Neural cell (in vitro differentiated cells): ENCODE measurements at regions not wholly inside any gene's neighbourhood (a gene's known extent, or its start where the extent isn't known, plus 50 kb on each side); places are given as distances from the start of the nearest gene placed in this dataset.

Experiments
- H2AFZ ChIP-seq: fragments of 200-600, 300-800 bp; sonication (generic), shearing (Covaris generic); 2 replicates; pipeline ENCODE4 v1.6.0; 2014; ENCODE audit warnings: low read depth, mild to moderate bottlenecking, antibody characterized with exemption, low read length, moderate library complexity
- H3F3A ChIP-seq: fragments of 200-600 bp; shearing (Covaris generic); 2 replicates; pipeline ENCODE4 v1.6.1; 2016; ENCODE audit warnings: mild to moderate bottlenecking, moderate library complexity, mixed read lengths, antibody characterized with exemption, low read length; ENCODE audit not compliant: insufficient read depth, poor library complexity, severe bottlenecking
- H3K27ac ChIP-seq: fragments of 200-600, 300-800 bp; sonication (generic), shearing (Covaris generic); 2 replicates; pipeline ENCODE4 v1.5.1; 2014; ENCODE audit warnings: mild to moderate bottlenecking, low read length, moderate library complexity
- H3K27me3 ChIP-seq: fragments of 300-800, 200-600 bp; sonication (generic), shearing (Covaris generic); 2 replicates; pipeline ENCODE4 v1.6.0; 2014; ENCODE audit warnings: mild to moderate bottlenecking, low read depth, low read length, moderate library complexity; ENCODE audit not compliant: insufficient read depth
- H3K36me3 ChIP-seq: fragments of 300-800, 200-600 bp; sonication (generic), shearing (Covaris generic); 2 replicates; pipeline ENCODE4 v1.5.1; 2014; ENCODE audit warnings: mild to moderate bottlenecking, antibody characterized with exemption, low read length, moderate library complexity; ENCODE audit not compliant: insufficient read depth
- H3K4me2 ChIP-seq: fragments of 300-800, 200-600 bp; sonication (generic), shearing (Covaris generic); 2 replicates; pipeline ENCODE4 v1.6.0; 2014; ENCODE audit warnings: mild to moderate bottlenecking, low read length
- H3K4me3 ChIP-seq: fragments of 300-800, 200-600 bp; sonication (generic), shearing (Covaris generic); 2 replicates; pipeline ENCODE4 v1.5.1; 2014; ENCODE audit warnings: mild to moderate bottlenecking, low read length, moderate library complexity
- H3K79me2 ChIP-seq: fragments of 200-600 bp; shearing (Covaris generic); replicated peaks from 2 replicates; pipeline ENCODE4 v1.6.0; 2014; ENCODE audit warnings: mild to moderate bottlenecking, low read length, moderate library complexity; ENCODE audit not compliant: insufficient read depth
- H3K9ac ChIP-seq: fragments of 300-800, 200-600 bp; sonication (generic), shearing (Covaris generic); 2 replicates; pipeline ENCODE4 v1.6.1; 2016; ENCODE audit warnings: mild to moderate bottlenecking, low read length, mixed read lengths
- H3K9me2 ChIP-seq: fragments of 200-600 bp; shearing (Covaris generic); 2 replicates; pipeline ENCODE4 v1.6.1; 2016; ENCODE audit warnings: mild to moderate bottlenecking, low read length, mixed read lengths; ENCODE audit not compliant: insufficient read depth
- H3K9me3 ChIP-seq: fragments of 200-600, 300-800 bp; sonication (generic), shearing (Covaris generic); 2 replicates; pipeline ENCODE4 v1.6.1; 2016; ENCODE audit warnings: mild to moderate bottlenecking, mixed run types, low read length, moderate library complexity, mixed read lengths
- H4K20me1 ChIP-seq: fragments of 200-600 bp; shearing (Covaris generic); 2 replicates; pipeline ENCODE4 v1.6.1; 2016; ENCODE audit warnings: mild to moderate bottlenecking, mixed run types; ENCODE audit not compliant: insufficient read depth
- EP300 ChIP-seq: fragments of 450-650 bp; conservative IDR thresholded peaks from 2 replicates; pipeline ENCODE4 v1.6.1; 2014; ENCODE audit warnings: antibody characterized with exemption, mild to moderate bottlenecking, moderate library complexity; ENCODE audit not compliant: poor library complexity, severe bottlenecking
- EZH2 ChIP-seq: fragments of 200-600, 300-800 bp; shearing (Covaris generic), sonication (generic); IDR thresholded peaks from 2 replicates; pipeline ENCODE4 v1.6.1; 2014; ENCODE audit warnings: antibody characterized with exemption, low read length, borderline replicate concordance, mild to moderate bottlenecking; ENCODE audit not compliant: insufficient read depth, poor library complexity, severe bottlenecking
- MXI1 ChIP-seq: fragments of 450-650 bp; conservative IDR thresholded peaks from 2 replicates; pipeline ENCODE4 v1.6.1; 2014; ENCODE audit warnings: antibody characterized with exemption, mild to moderate bottlenecking; ENCODE audit not compliant: poor library complexity, severe bottlenecking
- POLR2AphosphoS5 ChIP-seq: IDR thresholded peaks from 2 replicates; pipeline ENCODE4 v1.6.1; 2012
- RAD21 ChIP-seq: fragments of 450-650 bp; conservative IDR thresholded peaks from 2 replicates; pipeline ENCODE4 v1.6.1; 2014; ENCODE audit warnings: antibody characterized with exemption, mild to moderate bottlenecking, moderate library complexity
- SMC3 ChIP-seq: fragments of 450-650 bp; conservative IDR thresholded peaks from 2 replicates; pipeline ENCODE4 v1.6.1; 2014; ENCODE audit warnings: antibody characterized with exemption, mild to moderate bottlenecking, moderate library complexity; ENCODE audit not compliant: poor library complexity
- TAF1 ChIP-seq: IDR thresholded peaks from 2 replicates; pipeline ENCODE4 v1.6.1; 2012; ENCODE audit warnings: low read depth
- TF ChIP-seq, protein P1 (sequence below): fragments of 450-650 bp; IDR thresholded peaks from 2 replicates; pipeline ENCODE4 v1.5.1; 2014; ENCODE audit warnings: antibody characterized with exemption, mild to moderate bottlenecking, moderate library complexity; ENCODE audit not compliant: poor library complexity, severe bottlenecking
- TF ChIP-seq, protein P2 (sequence below): IDR thresholded peaks from 2 replicates; pipeline ENCODE4 v1.6.1; 2012; ENCODE audit warnings: borderline replicate concordance

DNA sequence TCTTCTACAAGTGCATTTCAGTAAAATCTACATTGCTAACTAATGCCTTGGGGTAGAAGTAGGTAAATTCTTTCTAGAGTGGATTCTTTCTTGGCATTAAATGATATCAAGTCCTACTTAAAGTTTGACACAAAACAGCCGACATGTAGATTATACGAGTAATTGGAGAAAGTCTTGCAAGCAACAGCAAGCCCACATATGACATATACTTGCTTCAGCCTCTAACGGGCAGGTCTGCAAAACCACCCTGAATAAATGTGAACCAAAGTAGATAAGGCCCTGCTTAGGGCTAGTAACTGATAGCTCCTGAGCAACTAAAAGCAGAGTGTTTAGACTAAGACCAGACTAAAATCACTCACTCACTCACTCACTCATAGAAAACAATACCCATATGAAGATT lies 203.2 kb downstream of the LTN1 start:
- Histone ChIP-seq H3K9me2 (no peaks in the 10 kb centered on the region), H3K9me3 (no peaks in the 10 kb centered on the region), H3K4me3 (no peak overlapping the region), H3F3A (no peaks in the 10 kb centered on the region), H3K79me2 (no peaks in the 10 kb centered on the region), H3K9ac (no peak overlapping the region), H3K4me2 (no peak overlapping the region), H3K27ac (no peak overlapping the region), H3K27me3 (no peaks in the 10 kb centered on the region), H3K36me3 (no peaks in the 10 kb centered on the region), H4K20me1 (no peaks in the 10 kb centered on the region), H2AFZ (no peak overlapping the region)
- TF ChIP-seq, protein P1, sequence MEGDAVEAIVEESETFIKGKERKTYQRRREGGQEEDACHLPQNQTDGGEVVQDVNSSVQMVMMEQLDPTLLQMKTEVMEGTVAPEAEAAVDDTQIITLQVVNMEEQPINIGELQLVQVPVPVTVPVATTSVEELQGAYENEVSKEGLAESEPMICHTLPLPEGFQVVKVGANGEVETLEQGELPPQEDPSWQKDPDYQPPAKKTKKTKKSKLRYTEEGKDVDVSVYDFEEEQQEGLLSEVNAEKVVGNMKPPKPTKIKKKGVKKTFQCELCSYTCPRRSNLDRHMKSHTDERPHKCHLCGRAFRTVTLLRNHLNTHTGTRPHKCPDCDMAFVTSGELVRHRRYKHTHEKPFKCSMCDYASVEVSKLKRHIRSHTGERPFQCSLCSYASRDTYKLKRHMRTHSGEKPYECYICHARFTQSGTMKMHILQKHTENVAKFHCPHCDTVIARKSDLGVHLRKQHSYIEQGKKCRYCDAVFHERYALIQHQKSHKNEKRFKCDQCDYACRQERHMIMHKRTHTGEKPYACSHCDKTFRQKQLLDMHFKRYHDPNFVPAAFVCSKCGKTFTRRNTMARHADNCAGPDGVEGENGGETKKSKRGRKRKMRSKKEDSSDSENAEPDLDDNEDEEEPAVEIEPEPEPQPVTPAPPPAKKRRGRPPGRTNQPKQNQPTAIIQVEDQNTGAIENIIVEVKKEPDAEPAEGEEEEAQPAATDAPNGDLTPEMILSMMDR = no peak
- TF ChIP-seq EZH2 = no peak
- no peak for TF ChIP-seq MXI1
- no peak for TF ChIP-seq POLR2AphosphoS5
- no peak for TF ChIP-seq EP300
- TF ChIP-seq TAF1 = no peak
- TF ChIP-seq RAD21 = no peak
- TF ChIP-seq, protein P2, sequence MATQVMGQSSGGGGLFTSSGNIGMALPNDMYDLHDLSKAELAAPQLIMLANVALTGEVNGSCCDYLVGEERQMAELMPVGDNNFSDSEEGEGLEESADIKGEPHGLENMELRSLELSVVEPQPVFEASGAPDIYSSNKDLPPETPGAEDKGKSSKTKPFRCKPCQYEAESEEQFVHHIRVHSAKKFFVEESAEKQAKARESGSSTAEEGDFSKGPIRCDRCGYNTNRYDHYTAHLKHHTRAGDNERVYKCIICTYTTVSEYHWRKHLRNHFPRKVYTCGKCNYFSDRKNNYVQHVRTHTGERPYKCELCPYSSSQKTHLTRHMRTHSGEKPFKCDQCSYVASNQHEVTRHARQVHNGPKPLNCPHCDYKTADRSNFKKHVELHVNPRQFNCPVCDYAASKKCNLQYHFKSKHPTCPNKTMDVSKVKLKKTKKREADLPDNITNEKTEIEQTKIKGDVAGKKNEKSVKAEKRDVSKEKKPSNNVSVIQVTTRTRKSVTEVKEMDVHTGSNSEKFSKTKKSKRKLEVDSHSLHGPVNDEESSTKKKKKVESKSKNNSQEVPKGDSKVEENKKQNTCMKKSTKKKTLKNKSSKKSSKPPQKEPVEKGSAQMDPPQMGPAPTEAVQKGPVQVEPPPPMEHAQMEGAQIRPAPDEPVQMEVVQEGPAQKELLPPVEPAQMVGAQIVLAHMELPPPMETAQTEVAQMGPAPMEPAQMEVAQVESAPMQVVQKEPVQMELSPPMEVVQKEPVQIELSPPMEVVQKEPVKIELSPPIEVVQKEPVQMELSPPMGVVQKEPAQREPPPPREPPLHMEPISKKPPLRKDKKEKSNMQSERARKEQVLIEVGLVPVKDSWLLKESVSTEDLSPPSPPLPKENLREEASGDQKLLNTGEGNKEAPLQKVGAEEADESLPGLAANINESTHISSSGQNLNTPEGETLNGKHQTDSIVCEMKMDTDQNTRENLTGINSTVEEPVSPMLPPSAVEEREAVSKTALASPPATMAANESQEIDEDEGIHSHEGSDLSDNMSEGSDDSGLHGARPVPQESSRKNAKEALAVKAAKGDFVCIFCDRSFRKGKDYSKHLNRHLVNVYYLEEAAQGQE = no peak
- TF ChIP-seq SMC3 = no peak

DNA sequence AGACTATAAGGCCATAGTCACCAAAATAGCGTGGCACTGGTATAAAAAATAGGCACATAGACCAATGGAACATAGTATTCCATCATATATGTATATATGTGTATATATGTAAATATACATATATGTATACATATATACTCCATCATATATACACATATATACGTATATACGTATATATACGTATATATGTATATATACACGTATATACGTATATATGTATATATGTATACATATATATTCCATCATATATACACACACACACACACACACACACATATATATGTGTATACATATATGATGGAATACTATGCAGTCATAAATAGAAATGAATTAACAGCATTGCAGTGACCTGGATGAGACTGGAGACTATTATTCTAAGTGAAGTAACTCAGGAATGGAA lies 204.6 kb downstream of the LTN1 start:
- no peaks in the 10 kb centered on the region for H3K9me3 ChIP-seq
- H3K27ac ChIP-seq = no peak overlapping the region
- H3F3A ChIP-seq = no peaks in the 10 kb centered on the region
- no peaks in the 10 kb centered on the region for H3K27me3 ChIP-seq
- H3K36me3 ChIP-seq = no peaks in the 10 kb centered on the region
- H3K4me3 ChIP-seq = no peak overlapping the region
- no peaks in the 10 kb centered on the region for H3K79me2 ChIP-seq
- no peak overlapping the region for H3K9ac ChIP-seq
- H3K9me2 ChIP-seq = no peaks in the 10 kb centered on the region
- no peak overlapping the region for H2AFZ ChIP-seq
- no peak overlapping the region for H3K4me2 ChIP-seq
- TF ChIP-seq, protein P1 = no peak
- TF ChIP-seq POLR2AphosphoS5 = no peak
- no peak for TF ChIP-seq SMC3
- no peak for TF ChIP-seq RAD21
- no peak for TF ChIP-seq EZH2
- TF ChIP-seq, protein P2 = no peak
- no peak for TF ChIP-seq MXI1
- TF ChIP-seq TAF1 = no peak
- TF ChIP-seq EP300 = no peak
- no peaks in the 10 kb centered on the region for H4K20me1 ChIP-seq
